Body of pancreas (tissue), 4 donors: ENCODE measurements at regions not wholly inside any gene's neighbourhood (a gene's known extent, or its start where the extent isn't known, plus 50 kb on each side); places are given as distances from the start of the nearest gene placed in this dataset.

Experiments
- CTCF ChIP-seq, 7 experiments: fragments of 450-650 bp in 4 of 7; fragments of 200-600 bp in 3 of 7; sonication (generic) in 3 of 7; IDR thresholded peaks; one replicate each; pipeline ENCODE4 v1.5.1; 2016 to 2019; ENCODE audit warnings: antibody characterized with exemption in 7 of 7
- POLR2A ChIP-seq, 3 donors: fragments of 450-650 bp; IDR thresholded peaks; one replicate each; pipeline ENCODE4 v1.6.1; 2016; ENCODE audit warnings: antibody characterized with exemption in 3 of 3, mild to moderate bottlenecking in 2 of 3

DNA sequence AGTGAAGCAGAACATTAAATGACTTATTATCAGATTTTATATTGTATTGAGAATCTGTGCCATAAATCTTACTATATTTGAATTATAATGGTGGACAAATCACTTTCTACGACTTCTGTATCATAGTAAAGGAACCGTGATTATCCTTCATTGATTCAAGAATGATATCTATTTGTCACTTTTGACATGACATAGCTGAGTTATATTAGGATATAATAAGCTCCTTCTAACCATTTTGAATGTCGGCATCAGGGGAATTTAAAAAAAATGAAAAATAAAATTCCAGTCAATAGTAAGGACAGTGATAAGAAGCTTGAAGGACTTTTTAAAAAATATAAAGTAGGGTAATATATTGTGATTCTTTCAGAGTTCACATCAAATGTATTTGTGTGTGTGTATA, 338.9 kb upstream of the ACO1 start:
- TF ChIP-seq CTCF (IDR thresholded peaks at IDR 0.05) (no peak), POLR2A (IDR thresholded peaks at IDR 0.05) (no peak)
